ENCODE measurements at regions not wholly inside any gene's neighbourhood (a gene's known extent, or its start where the extent isn't known, plus 50 kb on each side); places are given as distances from the start of the nearest gene placed in this dataset.

DNA sequence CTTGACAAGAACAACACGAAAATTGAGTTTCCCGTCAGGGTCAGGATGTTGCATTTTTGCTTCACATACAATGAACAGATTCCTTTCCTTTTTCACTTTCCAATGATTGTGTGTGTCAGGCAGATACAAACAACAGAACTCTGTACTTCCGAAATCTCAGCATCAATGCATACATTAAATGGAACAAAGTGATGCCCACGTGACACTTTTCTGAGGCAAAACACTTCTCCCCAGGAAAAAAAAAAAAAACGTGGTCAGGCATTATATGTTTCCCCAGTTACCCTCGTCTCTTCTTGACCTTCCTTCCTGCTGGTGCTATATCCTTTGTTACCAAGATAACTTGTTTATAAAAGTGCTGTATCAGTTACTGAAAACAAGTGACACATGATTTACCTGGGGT is 181.8 kb downstream of the ZNF281 start:
- Histone ChIP-seq H3K4me2 (ENCODE audit: low read depth, low read length) (no peak overlapping the region), H3K27ac (ENCODE audit: extremely low read length, insufficient read depth, low read length) (no peak overlapping the region), H3K79me2 (ENCODE audit: insufficient read depth, low read length) (no peaks in the 10 kb centered on the region), H3K9me3 (ENCODE audit: low read length) (no peaks in the 10 kb centered on the region), H3K9ac (ENCODE audit: insufficient read depth, low read depth, low read length) (no peak overlapping the region), H3K4me3 (replicated peaks in 1 of 3; ENCODE audit: insufficient read depth in 1 of 3, low read depth in 2 of 3, low read length in 3 of 3) (no peak overlapping the region), H3K4me1 (ENCODE audit: insufficient read depth, low read length) (peaks cover 12% of the 10 kb centered on the region), H3K27me3 (ENCODE audit: control insufficient read depth in 1 of 2, insufficient read depth in 2 of 2, low read length in 2 of 2) (no peaks in the 10 kb centered on the region), H2AFZ (ENCODE audit: low read length) (no peak overlapping the region), H3K36me3 (replicated peaks in 1 of 2; ENCODE audit: control insufficient read depth in 1 of 2, insufficient read depth in 2 of 2, low read length in 2 of 2) (no peaks in the 10 kb centered on the region), H4K20me1 (ENCODE audit: insufficient read depth, low read length) (no peaks in the 10 kb centered on the region)
- POLR2A ChIA-PET, result no interaction called here
- FAIRE-seq (no peak), DNase-seq (ENCODE audit: low spot score) (no peak), ATAC-seq (no peak)
- in situ Hi-C loops (cut with HindIII; ENCODE audit: extremely low pct_ligation_motif_present, low pct_unique_long_range_greater_than_20kb) (no loop called here), intact Hi-C loops (cut with micrococcal nuclease; ENCODE audit: unreplicated experiment) (no loop called here)
- TF ChIP-seq, protein P1, sequence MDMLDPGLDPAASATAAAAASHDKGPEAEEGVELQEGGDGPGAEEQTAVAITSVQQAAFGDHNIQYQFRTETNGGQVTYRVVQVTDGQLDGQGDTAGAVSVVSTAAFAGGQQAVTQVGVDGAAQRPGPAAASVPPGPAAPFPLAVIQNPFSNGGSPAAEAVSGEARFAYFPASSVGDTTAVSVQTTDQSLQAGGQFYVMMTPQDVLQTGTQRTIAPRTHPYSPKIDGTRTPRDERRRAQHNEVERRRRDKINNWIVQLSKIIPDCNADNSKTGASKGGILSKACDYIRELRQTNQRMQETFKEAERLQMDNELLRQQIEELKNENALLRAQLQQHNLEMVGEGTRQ (IDR thresholded peaks at IDR 0.05; ENCODE audit: low read depth, low read length), result no peak
- TF ChIP-seq, protein P1 (CRISPR knock-in tag; IDR thresholded peaks at IDR 0.05; ENCODE audit: borderline replicate concordance), result no peak
- no peak for TF ChIP-seq ZBTB42 (CRISPR knock-in tag; IDR thresholded peaks at IDR 0.05)
- TF ChIP-seq, protein P2, sequence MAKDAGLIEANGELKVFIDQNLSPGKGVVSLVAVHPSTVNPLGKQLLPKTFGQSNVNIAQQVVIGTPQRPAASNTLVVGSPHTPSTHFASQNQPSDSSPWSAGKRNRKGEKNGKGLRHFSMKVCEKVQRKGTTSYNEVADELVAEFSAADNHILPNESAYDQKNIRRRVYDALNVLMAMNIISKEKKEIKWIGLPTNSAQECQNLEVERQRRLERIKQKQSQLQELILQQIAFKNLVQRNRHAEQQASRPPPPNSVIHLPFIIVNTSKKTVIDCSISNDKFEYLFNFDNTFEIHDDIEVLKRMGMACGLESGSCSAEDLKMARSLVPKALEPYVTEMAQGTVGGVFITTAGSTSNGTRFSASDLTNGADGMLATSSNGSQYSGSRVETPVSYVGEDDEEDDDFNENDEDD (CRISPR knock-in tag; IDR thresholded peaks at IDR 0.05; ENCODE audit: borderline replicate concordance), result no peak
- no TSS peak for BruUV-seq (replicated peaks)
- CTCF ChIA-PET (ENCODE audit: low intra/inter-chr PET ratio, low total read pairs), result no interaction called here
- 42% methylated on average over 6 of the region's 6 CpGs for whole genome bisulfite sequencing (ENCODE audit: low lambda C conversion rate)

Data from HepG2 (cell line).